CD4-positive, CD25-positive, alpha-beta regulatory T cell (primary cell): ENCODE measurements at regions not wholly inside any gene's neighbourhood (a gene's known extent, or its start where the extent isn't known, plus 50 kb on each side); places are given as distances from the start of the nearest gene placed in this dataset.

Experiments used
- ATAC-seq, 2 donors: fragments of 150-1000 bp; cut with Tn5 transposase; one replicate each; pipeline ENCODE4 v1.10.0; 2021; ENCODE audit warnings: low read depth in 2 of 2, moderate number of reproducible peaks in 2 of 2, moderate library complexity in 1 of 2
- DNase-seq, 3 donors: peaks; one replicate each; pipeline versions ENCODE4 v3.0.0 to v3.0.0-alpha.2; 2012 to 2022; ENCODE audit warnings: mixed read lengths in 1 of 3
- H3K27ac ChIP-seq: one replicate; pipeline ENCODE4 v1.7.0; 2013; ENCODE audit warnings: mild to moderate bottlenecking, low read length; ENCODE audit not compliant: insufficient read depth, poor library complexity, severe bottlenecking
- H3K27me3 ChIP-seq: one replicate; pipeline ENCODE4 v1.7.0; 2013; ENCODE audit warnings: low read length; ENCODE audit not compliant: control insufficient read depth, insufficient read depth
- H3K36me3 ChIP-seq: one replicate; pipeline ENCODE4 v1.7.0; 2013; ENCODE audit warnings: mild to moderate bottlenecking, low read length, moderate library complexity; ENCODE audit not compliant: control insufficient read depth, insufficient read depth
- H3K4me1 ChIP-seq: 2 replicates; pipeline ENCODE4 v1.7.0; 2013; ENCODE audit warnings: mild to moderate bottlenecking, low read length; ENCODE audit not compliant: insufficient read depth, control insufficient read depth, poor library complexity, severe bottlenecking
- H3K4me3 ChIP-seq: one replicate; pipeline ENCODE4 v1.7.0; 2013; ENCODE audit warnings: low read depth, mild to moderate bottlenecking, low read length, moderate library complexity
- H3K9me3 ChIP-seq, 2 experiments: 1 replicate in 1 of 2; 2 replicates in 1 of 2; pipeline ENCODE4 v1.7.0; 2013; ENCODE audit warnings: low read length in 2 of 2, mild to moderate bottlenecking in 1 of 2, moderate library complexity in 1 of 2; ENCODE audit not compliant: control insufficient read depth in 2 of 2
- H3K27ac Mint-ChIP-seq, 3 donors: one replicate each; pipeline ENCODE4 v1.8.0; 2020 to 2022; ENCODE audit warnings: mild to moderate bottlenecking in 3 of 3, mixed read lengths in 3 of 3, moderate library complexity in 2 of 3
- H3K27me3 Mint-ChIP-seq: one replicate; pipeline ENCODE4 v1.8.0; 2022; ENCODE audit warnings: mild to moderate bottlenecking, mixed read lengths
- H3K36me3 Mint-ChIP-seq: one replicate; pipeline ENCODE4 v1.8.0; 2020; ENCODE audit warnings: mixed read lengths
- H3K4me1 Mint-ChIP-seq, 4 donors: one replicate each; pipeline ENCODE4 v1.8.0; 2020 to 2022; ENCODE audit warnings: mixed read lengths in 4 of 4, mild to moderate bottlenecking in 1 of 4
- H3K4me3 Mint-ChIP-seq, 4 donors: one replicate each; pipeline ENCODE4 v1.8.0; 2020 to 2022; ENCODE audit warnings: mild to moderate bottlenecking in 4 of 4, mixed read lengths in 4 of 4, moderate library complexity in 3 of 4
- H3K9me3 Mint-ChIP-seq, 7 donors: one replicate each; pipeline ENCODE4 v1.8.0; 2020 to 2022; ENCODE audit warnings: mixed read lengths in 7 of 7, mild to moderate bottlenecking in 3 of 7, moderate library complexity in 2 of 7

DNA sequence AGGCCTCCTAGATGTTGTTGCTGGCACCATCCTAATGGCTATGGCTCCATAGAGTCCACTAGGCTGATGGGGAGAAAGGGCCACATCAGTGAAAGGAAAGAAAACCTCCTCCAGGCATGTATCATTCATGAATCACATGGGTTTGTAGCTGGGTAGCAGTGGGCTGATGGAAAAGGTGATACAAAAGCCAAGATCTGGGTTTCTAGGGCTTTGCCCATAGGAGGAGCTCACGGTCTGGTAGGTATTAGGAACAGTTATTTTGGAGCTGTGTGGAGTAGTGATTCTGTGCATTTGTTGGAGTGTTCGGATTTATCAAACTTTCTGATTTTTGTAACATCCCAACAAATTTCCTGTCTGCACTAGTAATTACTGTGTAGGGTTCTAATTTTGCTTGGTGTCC is 259.2 kb downstream of the SLC4A3 start:
- Mint-ChIP-seq H3K4me3 (no peak overlapping the region), H3K9me3 (peaks cover 0 to 5% (median 1%) of the 10 kb centered on the region in 7 donors), H3K27me3 (peaks cover 4% of the 10 kb centered on the region), H3K4me1 (no peaks in the 10 kb centered on the region), H3K36me3 (no peaks in the 10 kb centered on the region), H3K27ac (no peak overlapping the region)
- no peak overlapping the region for H3K27ac ChIP-seq
- ATAC-seq (no peak), DNase-seq (no peak)
- H3K4me3 ChIP-seq, result no peak overlapping the region
- H3K9me3 ChIP-seq, result no peaks in the 10 kb centered on the region
- H3K27me3 ChIP-seq, result no peaks in the 10 kb centered on the region
- no peaks in the 10 kb centered on the region for H3K4me1 ChIP-seq
- H3K36me3 ChIP-seq, result no peaks in the 10 kb centered on the region

DNA sequence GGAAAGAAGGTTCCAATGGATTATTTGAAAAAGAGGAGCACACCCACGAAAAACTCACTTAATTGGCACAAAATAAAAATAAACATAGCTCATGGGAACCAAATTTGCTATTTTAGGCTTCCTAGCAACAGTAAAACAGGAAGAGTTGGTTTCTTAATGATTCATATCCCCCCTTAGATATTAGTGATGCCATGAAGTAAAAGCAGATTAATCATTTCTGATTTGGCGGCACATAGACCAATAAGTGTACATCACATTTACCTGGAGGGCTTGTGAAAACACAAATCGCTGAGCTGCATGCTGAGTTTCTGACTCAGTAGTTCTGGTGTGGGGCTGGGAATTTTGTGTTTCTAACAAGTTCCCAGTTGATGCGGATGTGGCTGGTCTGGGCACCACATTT is 260.4 kb downstream of the SLC4A3 start:
- Mint-ChIP-seq H3K36me3 (no peaks in the 10 kb centered on the region), H3K27me3 (peaks cover 4% of the 10 kb centered on the region), H3K9me3 (peaks cover 0 to 3% (median 1%) of the 10 kb centered on the region in 7 donors), H3K4me1 (no peaks in the 10 kb centered on the region), H3K27ac (no peak overlapping the region), H3K4me3 (no peak overlapping the region)
- Histone ChIP-seq H3K4me1 (no peaks in the 10 kb centered on the region), H3K4me3 (no peak overlapping the region), H3K36me3 (no peaks in the 10 kb centered on the region), H3K27ac (no peak overlapping the region), H3K27me3 (no peaks in the 10 kb centered on the region), H3K9me3 (no peaks in the 10 kb centered on the region)
- ATAC-seq (no peak), DNase-seq (no peak)

DNA sequence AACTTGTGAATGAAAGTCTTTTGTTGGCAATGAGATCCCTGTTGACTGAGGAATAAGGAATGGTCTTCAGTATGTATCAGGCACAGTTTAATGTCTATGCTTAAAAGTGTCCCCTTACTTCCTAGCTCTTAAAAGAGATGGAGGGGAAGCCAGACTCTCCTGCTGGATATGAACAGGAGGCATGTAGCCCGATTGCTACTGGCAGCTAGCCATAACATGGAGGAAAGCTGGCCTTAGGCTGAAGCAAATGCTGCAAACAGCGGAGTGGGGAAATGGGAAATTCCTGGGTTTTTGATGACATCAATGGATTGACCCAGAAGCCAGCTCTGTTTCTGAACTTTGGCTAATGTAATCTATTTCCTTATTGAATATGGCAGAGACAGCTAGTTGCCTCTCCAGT is 266.1 kb downstream of the SLC4A3 start:
- H3K27ac Mint-ChIP-seq, result no peak overlapping the region
- Histone ChIP-seq H3K27ac (no peak overlapping the region), H3K27me3 (no peaks in the 10 kb centered on the region), H3K36me3 (no peaks in the 10 kb centered on the region), H3K9me3 (no peaks in the 10 kb centered on the region), H3K4me3 (no peak overlapping the region), H3K4me1 (no peaks in the 10 kb centered on the region)
- no peak overlapping the region for H3K4me3 Mint-ChIP-seq
- no peaks in the 10 kb centered on the region for H3K27me3 Mint-ChIP-seq
- ATAC-seq (no peak), DNase-seq (no peak)
- peaks cover 0 to 3% (median 1%) of the 10 kb centered on the region in 7 donors for H3K9me3 Mint-ChIP-seq
- H3K36me3 Mint-ChIP-seq, result no peaks in the 10 kb centered on the region
- H3K4me1 Mint-ChIP-seq, result no peaks in the 10 kb centered on the region

DNA sequence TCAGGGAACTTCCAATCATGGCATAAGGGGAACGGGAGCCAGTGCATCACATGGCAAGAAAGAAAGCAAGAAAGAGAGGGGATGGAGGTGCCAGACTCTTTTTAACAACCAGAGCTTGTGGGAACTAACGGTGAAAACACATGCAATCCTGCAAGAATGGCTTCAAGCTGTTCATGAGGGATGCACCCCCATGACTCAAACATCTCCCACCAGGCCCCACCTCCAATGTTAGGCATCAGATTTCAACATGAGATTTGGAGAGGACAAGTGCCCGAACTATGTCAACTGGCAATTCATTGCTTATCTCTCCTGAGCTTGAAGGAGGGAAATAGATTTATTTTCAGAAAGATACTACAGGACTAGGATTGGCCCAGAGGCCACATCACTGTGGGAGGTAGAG is 270.0 kb downstream of the SLC4A3 start:
- no peaks in the 10 kb centered on the region for H3K9me3 ChIP-seq
- ATAC-seq (no peak), DNase-seq (no peak)
- Mint-ChIP-seq H3K27ac (no peak overlapping the region), H3K27me3 (no peaks in the 10 kb centered on the region), H3K4me3 (no peak overlapping the region), H3K4me1 (no peaks in the 10 kb centered on the region), H3K9me3 (peaks cover 0 to 3% (median 1%) of the 10 kb centered on the region in 7 donors), H3K36me3 (no peaks in the 10 kb centered on the region)
- no peak overlapping the region for H3K27ac ChIP-seq
- H3K4me1 ChIP-seq, result no peaks in the 10 kb centered on the region
- H3K36me3 ChIP-seq, result no peaks in the 10 kb centered on the region
- H3K27me3 ChIP-seq, result no peaks in the 10 kb centered on the region
- no peak overlapping the region for H3K4me3 ChIP-seq

DNA sequence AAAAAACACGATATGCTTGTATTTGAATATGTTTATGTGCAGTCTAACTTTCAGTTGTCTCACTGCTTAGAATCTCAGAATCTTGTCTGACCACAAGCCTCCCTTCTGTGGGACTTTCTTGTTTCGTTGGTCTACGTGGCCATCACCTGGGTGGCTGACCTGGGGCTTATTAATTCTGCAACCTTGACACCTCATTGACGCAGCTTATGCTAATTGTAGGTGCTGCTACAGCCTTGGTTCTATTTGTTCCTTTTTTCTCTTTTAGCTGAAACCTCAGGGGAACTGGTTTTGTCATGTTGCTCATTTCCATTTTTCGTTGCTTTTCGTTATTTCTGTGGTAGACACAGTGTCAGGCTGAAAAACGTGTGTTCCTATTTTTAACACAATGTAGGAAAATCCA is 273.7 kb downstream of the SLC4A3 start:
- Histone ChIP-seq H3K4me1 (no peaks in the 10 kb centered on the region), H3K36me3 (no peaks in the 10 kb centered on the region), H3K9me3 (no peaks in the 10 kb centered on the region), H3K27me3 (no peaks in the 10 kb centered on the region), H3K4me3 (no peak overlapping the region), H3K27ac (no peak overlapping the region)
- H3K36me3 Mint-ChIP-seq, result no peaks in the 10 kb centered on the region
- ATAC-seq (no peak), DNase-seq (no peak)
- H3K4me3 Mint-ChIP-seq, result no peak overlapping the region
- no peak overlapping the region for H3K27ac Mint-ChIP-seq
- no peaks in the 10 kb centered on the region for H3K4me1 Mint-ChIP-seq
- H3K27me3 Mint-ChIP-seq, result no peaks in the 10 kb centered on the region
- H3K9me3 Mint-ChIP-seq, result peaks cover 0 to 3% (median 0%) of the 10 kb centered on the region in 7 donors

DNA sequence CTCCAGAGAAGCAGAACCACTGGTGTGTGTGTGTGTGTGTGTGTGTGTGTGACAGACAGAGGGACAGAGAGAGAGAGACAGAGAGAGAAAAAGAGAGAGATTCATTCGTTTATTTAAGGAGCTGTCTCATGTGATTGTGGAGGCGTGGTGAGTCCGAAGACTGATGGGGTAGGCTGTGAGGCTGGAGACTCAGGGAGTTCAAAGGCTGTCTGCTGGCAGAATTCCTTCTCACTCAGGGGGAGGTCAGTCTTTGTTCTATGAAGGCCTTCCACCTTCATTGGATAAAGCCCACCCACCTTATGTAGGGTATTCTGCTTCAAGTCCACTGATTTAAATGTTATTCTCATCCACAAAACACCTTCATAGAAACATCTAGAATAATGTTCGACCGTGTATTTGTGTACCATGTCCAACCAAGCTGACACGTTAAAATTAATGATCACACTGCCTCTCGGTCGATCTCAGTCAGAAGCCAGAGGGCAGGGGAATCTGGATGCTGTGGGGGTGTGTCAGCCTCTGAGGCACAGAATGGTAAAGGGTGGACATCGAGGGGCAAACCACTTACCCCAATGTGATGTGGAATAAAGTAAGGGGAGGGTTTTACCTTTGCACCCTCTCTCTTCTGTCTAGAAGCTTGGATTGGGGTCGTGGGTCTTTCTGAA is 275.6 kb downstream of the SLC4A3 start:
- Histone ChIP-seq H3K9me3 (no peaks in the 10 kb centered on the region), H3K27ac (no peak overlapping the region), H3K4me3 (no peak overlapping the region), H3K27me3 (no peaks in the 10 kb centered on the region), H3K4me1 (no peaks in the 10 kb centered on the region), H3K36me3 (no peaks in the 10 kb centered on the region)
- DNase-seq (no peak), ATAC-seq (no peak)
- Mint-ChIP-seq H3K4me1 (no peaks in the 10 kb centered on the region), H3K27ac (no peak overlapping the region), H3K27me3 (no peaks in the 10 kb centered on the region), H3K9me3 (peaks cover 0 to 3% (median 0%) of the 10 kb centered on the region in 7 donors), H3K36me3 (no peaks in the 10 kb centered on the region), H3K4me3 (no peak overlapping the region)

DNA sequence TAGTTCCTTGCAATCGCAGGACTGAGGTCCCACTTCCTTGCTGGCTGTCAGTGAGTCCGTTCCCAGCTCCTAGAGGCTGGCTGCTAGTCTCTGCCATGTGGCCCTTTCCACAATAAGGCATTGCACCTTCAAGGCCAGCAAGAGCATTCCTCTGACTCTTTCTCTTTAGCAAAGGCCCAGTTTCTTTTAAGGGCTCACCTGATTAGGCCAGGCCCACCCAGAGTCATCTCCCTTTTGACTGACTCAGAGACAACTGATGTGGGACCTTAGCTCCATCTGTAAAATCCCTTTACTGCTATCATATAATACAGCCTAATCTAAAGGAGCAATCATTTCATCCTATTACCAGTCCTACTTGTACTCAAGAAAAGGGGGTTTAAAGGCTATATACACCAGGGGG is 278.2 kb downstream of the SLC4A3 start:
- peaks cover 0 to 3% (median 2%) of the 10 kb centered on the region in 7 donors for H3K9me3 Mint-ChIP-seq
- H3K36me3 ChIP-seq, result no peaks in the 10 kb centered on the region
- no peaks in the 10 kb centered on the region for H3K9me3 ChIP-seq
- DNase-seq (no peak), ATAC-seq (no peak)
- H3K4me1 ChIP-seq, result no peaks in the 10 kb centered on the region
- H3K27ac Mint-ChIP-seq, result no peak overlapping the region
- no peaks in the 10 kb centered on the region for H3K4me1 Mint-ChIP-seq
- H3K27ac ChIP-seq, result no peak overlapping the region
- no peak overlapping the region for H3K4me3 Mint-ChIP-seq
- no peaks in the 10 kb centered on the region for H3K36me3 Mint-ChIP-seq
- H3K4me3 ChIP-seq, result no peak overlapping the region
- H3K27me3 ChIP-seq, result no peaks in the 10 kb centered on the region
- no peaks in the 10 kb centered on the region for H3K27me3 Mint-ChIP-seq
